ENCODE measurements at regions not wholly inside any gene's neighbourhood (a gene's known extent, or its start where the extent isn't known, plus 50 kb on each side); places are given as distances from the start of the nearest gene placed in this dataset.

- no peak overlapping the region for H3K4me3 ChIP-seq (ENCODE audit: low read length)
- no peak for DNase-seq (ENCODE audit: low read depth)
- no peak for TF ChIP-seq CTCF (conservative IDR thresholded peaks at IDR 0.05; ENCODE audit: low read depth, low read length)
These were observed 172.5 kb downstream of the ANKRD50 start for GRCh38 chr4:124540014-124540413.

- no peak for TF ChIP-seq CTCF (conservative IDR thresholded peaks at IDR 0.05; ENCODE audit: low read depth, low read length)
- DNase-seq (ENCODE audit: low read depth): no peak
These were observed 170.7 kb downstream of the ANKRD50 start for GRCh38 chr4:124541652-124542420.

GRCh38 chr4:124555959-124556358 lies 156.6 kb downstream of the ANKRD50 start:
- TF ChIP-seq CTCF (conservative IDR thresholded peaks at IDR 0.05; ENCODE audit: low read depth, low read length): no peak
- H3K4me3 ChIP-seq (ENCODE audit: low read length): no peak overlapping the region
- no peak for DNase-seq (ENCODE audit: low read depth)

More at GRCh38 chr4:124541652-124542420, 170.7 kb downstream of the ANKRD50 start:
- no peak overlapping the region for H3K4me3 ChIP-seq (ENCODE audit: low read length)

GRCh38 chr4:124564121-124564520 lies 148.4 kb downstream of the ANKRD50 start:
- TF ChIP-seq CTCF (conservative IDR thresholded peaks at IDR 0.05; ENCODE audit: low read depth, low read length): no peak
- no peak for DNase-seq (ENCODE audit: low read depth)
- no peak overlapping the region for H3K4me3 ChIP-seq (ENCODE audit: low read length)

- no peak for DNase-seq (ENCODE audit: low read depth)
- TF ChIP-seq CTCF (conservative IDR thresholded peaks at IDR 0.05; ENCODE audit: low read depth, low read length): no peak
- H3K4me3 ChIP-seq (ENCODE audit: low read length): no peak overlapping the region
These were observed 147.2 kb downstream of the ANKRD50 start for GRCh38 chr4:124565371-124565770.

- H3K4me3 ChIP-seq (ENCODE audit: low read length): no peak overlapping the region
- no peak for DNase-seq (ENCODE audit: low read depth)
- no peak for TF ChIP-seq CTCF (conservative IDR thresholded peaks at IDR 0.05; ENCODE audit: low read depth, low read length)
These were observed 146.5 kb downstream of the ANKRD50 start for GRCh38 chr4:124566030-124566429.

GRCh38 chr4:124573056-124573455 lies 139.5 kb downstream of the ANKRD50 start:
- no peak for TF ChIP-seq CTCF (conservative IDR thresholded peaks at IDR 0.05; ENCODE audit: low read depth, low read length)
- DNase-seq (ENCODE audit: low read depth): no peak
- no peak overlapping the region for H3K4me3 ChIP-seq (ENCODE audit: low read length)
